HEK293 (cell line): ENCODE measurements at regions not wholly inside any gene's neighbourhood (a gene's known extent, or its start where the extent isn't known, plus 50 kb on each side); places are given as distances from the start of the nearest gene placed in this dataset.

Source experiments
- CTCF ChIA-PET: fragments of 350-600 bp; formaldehyde crosslinking; extraction: SDS; loops from one replicate; lab custom pipeline; 2021; ENCODE audit warnings: antibody characterized with exemption; lab: Yijun Ruan, JAX
- POLR2A ChIA-PET: fragments of 300-600 bp; formaldehyde crosslinking; extraction: SDS; loops from one replicate; lab custom pipeline; 2020; ENCODE audit warnings: antibody characterized with exemption, inconsistent platforms; lab: Yijun Ruan, JAX
- H3K27ac ChIP-seq: fragments of 200-500 bp; sonication (Bioruptor generic); 2 replicates; pipeline ENCODE4 v1.5.1; 2014; ENCODE audit warnings: low read depth, low read length, control low read depth, inconsistent platforms; ENCODE audit errors: extremely low read depth
- H3K36me3 ChIP-seq, 2 experiments: fragments of 200-500 bp in 1 of 2; sonication (Bioruptor generic) in 1 of 2; 1 replicate in 1 of 2; 2 replicates in 1 of 2; pipeline ENCODE4 v1.5.1; 2014 to 2017; ENCODE audit warnings: inconsistent platforms in 2 of 2, low read length in 2 of 2; ENCODE audit not compliant: control insufficient read depth in 2 of 2, insufficient read depth in 1 of 2
- H3K4me1 ChIP-seq: fragments of 200-500 bp; sonication (Bioruptor generic); 2 replicates; pipeline ENCODE4 v1.5.1; 2014; ENCODE audit warnings: mild to moderate bottlenecking, low read length, inconsistent platforms; ENCODE audit not compliant: control insufficient read depth, insufficient read depth
- H3K4me3 ChIP-seq: 2 replicates; pipeline ENCODE4 v1.5.1; 2011; ENCODE audit warnings: low read depth, mild to moderate bottlenecking, control low read depth, low read length, moderate library complexity
- H3K9me3 ChIP-seq: fragments of 200-500 bp; sonication (Bioruptor generic); 2 replicates; pipeline ENCODE4 v1.5.1; 2014; ENCODE audit warnings: low read depth, low read length, inconsistent platforms; ENCODE audit not compliant: control insufficient read depth, insufficient read depth
- GLIS1 ChIP-seq: fragments of 450-650 bp; formaldehyde crosslinking; IDR thresholded peaks from 2 replicates; pipeline ENCODE4 v1.5.1; 2016; ENCODE audit warnings: missing biosample characterization, missing genetic modification characterization
- KLF7 ChIP-seq: fragments of 450-650 bp; formaldehyde crosslinking; IDR thresholded peaks from 2 replicates; pipeline ENCODE4 v1.5.1; 2016; ENCODE audit warnings: missing biosample characterization, missing genetic modification characterization, borderline replicate concordance
- KLF8 ChIP-seq: fragments of 450-650 bp; formaldehyde crosslinking; IDR thresholded peaks from 2 replicates; pipeline ENCODE4 v1.5.1; 2016; ENCODE audit warnings: missing biosample characterization, missing genetic modification characterization
- MEIS1 ChIP-seq: sonication (generic); formaldehyde crosslinking; IDR thresholded peaks from 2 replicates; pipeline ENCODE4 v1.8.1; 2022; ENCODE audit warnings: missing genetic modification reagents, mild to moderate bottlenecking, borderline replicate concordance
- MZF1 ChIP-seq: fragments of 450-650 bp; formaldehyde crosslinking; IDR thresholded peaks from 2 replicates; pipeline ENCODE4 v1.5.1; 2017; ENCODE audit warnings: missing biosample characterization, missing genetic modification characterization, borderline replicate concordance
- TCF7L2 ChIP-seq: IDR thresholded peaks from 2 replicates; pipeline ENCODE4 v1.6.1; 2011; ENCODE audit warnings: low read depth, mild to moderate bottlenecking, inconsistent platforms, low read length, moderate library complexity, borderline replicate concordance
- ZBTB8A ChIP-seq: fragments of 450-650 bp; formaldehyde crosslinking; IDR thresholded peaks from 2 replicates; pipeline ENCODE4 v1.5.1; 2016; ENCODE audit warnings: missing biosample characterization, missing genetic modification characterization
- ZNF133 ChIP-seq: fragments of 450-650 bp; formaldehyde crosslinking; IDR thresholded peaks from 2 replicates; pipeline ENCODE4 v1.5.1; 2016; ENCODE audit warnings: missing biosample characterization, missing genetic modification characterization
- ZNF221 ChIP-seq: fragments of 450-650 bp; formaldehyde crosslinking; IDR thresholded peaks from 2 replicates; pipeline ENCODE4 v1.5.1; 2017; ENCODE audit warnings: missing biosample characterization, missing genetic modification characterization, borderline replicate concordance
- ZNF23 ChIP-seq: fragments of 450-650 bp; formaldehyde crosslinking; IDR thresholded peaks from 2 replicates; pipeline ENCODE4 v1.5.1; 2016; ENCODE audit warnings: missing biosample characterization, missing genetic modification characterization, borderline replicate concordance
- ZNF366 ChIP-seq: fragments of 450-650 bp; formaldehyde crosslinking; conservative IDR thresholded peaks from 2 replicates; pipeline ENCODE4 v1.5.1; 2016; ENCODE audit warnings: missing biosample characterization, missing genetic modification characterization
- ZNF37A ChIP-seq: fragments of 450-650 bp; IDR thresholded peaks from 2 replicates; pipeline ENCODE4 v1.5.1; 2018; ENCODE audit warnings: missing biosample characterization, missing genetic modification characterization
- ZNF48 ChIP-seq: fragments of 450-650 bp; formaldehyde crosslinking; IDR thresholded peaks from 2 replicates; pipeline ENCODE4 v1.5.1; 2016; ENCODE audit warnings: missing biosample characterization, missing genetic modification characterization
- ZNF530 ChIP-seq: fragments of 450-650 bp; formaldehyde crosslinking; IDR thresholded peaks from 2 replicates; pipeline ENCODE4 v1.5.1; 2016; ENCODE audit warnings: low read depth, missing biosample characterization, missing genetic modification characterization
- ZNF571 ChIP-seq: fragments of 450-650 bp; formaldehyde crosslinking; IDR thresholded peaks from 2 replicates; pipeline ENCODE4 v1.5.0; 2017; ENCODE audit warnings: missing biosample characterization, missing genetic modification characterization
- ZNF624 ChIP-seq: fragments of 450-650 bp; formaldehyde crosslinking; IDR thresholded peaks from 2 replicates; pipeline ENCODE4 v1.5.1; 2017; ENCODE audit warnings: missing biosample characterization, missing genetic modification characterization
- ZNF654 ChIP-seq: fragments of 450-650 bp; formaldehyde crosslinking; IDR thresholded peaks from 2 replicates; pipeline ENCODE4 v1.5.1; 2016; ENCODE audit warnings: low read depth, missing biosample characterization, missing genetic modification characterization
- ZNF664 ChIP-seq: fragments of 450-650 bp; formaldehyde crosslinking; IDR thresholded peaks from 2 replicates; pipeline ENCODE4 v1.5.1; 2016; ENCODE audit warnings: missing biosample characterization, missing genetic modification characterization
- ZSCAN16 ChIP-seq: fragments of 450-650 bp; formaldehyde crosslinking; IDR thresholded peaks from 2 replicates; pipeline ENCODE4 v1.5.1; 2016; ENCODE audit warnings: missing biosample characterization, missing genetic modification characterization
- TF ChIP-seq, protein P1 (sequence below): fragments of 450-650 bp; formaldehyde crosslinking; IDR thresholded peaks from 2 replicates; pipeline ENCODE4 v1.5.1; 2016; ENCODE audit warnings: missing biosample characterization, missing genetic modification characterization
- TF ChIP-seq, protein P2 (sequence below): fragments of 450-650 bp; formaldehyde crosslinking; IDR thresholded peaks from 2 replicates; pipeline ENCODE4 v1.5.1; 2016; ENCODE audit warnings: missing biosample characterization, missing genetic modification characterization
- TF ChIP-seq, protein P3 (sequence below): fragments of 450-650 bp; formaldehyde crosslinking; IDR thresholded peaks from 2 replicates; pipeline ENCODE4 v1.5.1; 2016; ENCODE audit warnings: missing biosample characterization, missing genetic modification characterization

DNA sequence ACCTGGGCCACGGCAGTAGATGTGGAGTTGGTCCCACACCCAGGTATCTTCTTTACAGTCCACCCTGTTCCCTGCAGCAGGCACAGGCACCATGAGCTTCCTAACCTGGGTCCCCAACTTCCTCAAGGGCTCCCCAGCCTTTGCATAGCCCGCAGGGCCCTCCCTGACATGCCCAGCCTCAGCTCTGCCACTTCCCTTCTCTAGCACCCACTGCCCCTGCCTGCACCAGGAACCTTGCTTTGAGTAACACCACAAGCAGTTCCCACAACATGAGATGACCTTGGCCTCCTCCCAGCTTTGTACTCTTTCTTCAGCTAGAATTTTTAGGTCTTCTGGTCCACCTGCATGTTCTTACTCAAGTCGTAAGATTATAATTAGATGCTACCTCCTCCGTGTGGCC lies 92.2 kb upstream of the ZPBP start:
- TF ChIP-seq ZNF37A (tag by site-specific recombination) (no peak), ZBTB8A (no peak), ZNF654 (tag by site-specific recombination) (no peak), KLF7 (tag by site-specific recombination) (no peak), ZNF664 (tag by site-specific recombination) (no peak), MEIS1 (no peak), ZSCAN16 (tag by site-specific recombination) (no peak), ZNF23 (tag by site-specific recombination) (no peak), GLIS1 (tag by site-specific recombination) (no peak), KLF8 (tag by site-specific recombination) (no peak)
- TF ChIP-seq, protein P1, sequence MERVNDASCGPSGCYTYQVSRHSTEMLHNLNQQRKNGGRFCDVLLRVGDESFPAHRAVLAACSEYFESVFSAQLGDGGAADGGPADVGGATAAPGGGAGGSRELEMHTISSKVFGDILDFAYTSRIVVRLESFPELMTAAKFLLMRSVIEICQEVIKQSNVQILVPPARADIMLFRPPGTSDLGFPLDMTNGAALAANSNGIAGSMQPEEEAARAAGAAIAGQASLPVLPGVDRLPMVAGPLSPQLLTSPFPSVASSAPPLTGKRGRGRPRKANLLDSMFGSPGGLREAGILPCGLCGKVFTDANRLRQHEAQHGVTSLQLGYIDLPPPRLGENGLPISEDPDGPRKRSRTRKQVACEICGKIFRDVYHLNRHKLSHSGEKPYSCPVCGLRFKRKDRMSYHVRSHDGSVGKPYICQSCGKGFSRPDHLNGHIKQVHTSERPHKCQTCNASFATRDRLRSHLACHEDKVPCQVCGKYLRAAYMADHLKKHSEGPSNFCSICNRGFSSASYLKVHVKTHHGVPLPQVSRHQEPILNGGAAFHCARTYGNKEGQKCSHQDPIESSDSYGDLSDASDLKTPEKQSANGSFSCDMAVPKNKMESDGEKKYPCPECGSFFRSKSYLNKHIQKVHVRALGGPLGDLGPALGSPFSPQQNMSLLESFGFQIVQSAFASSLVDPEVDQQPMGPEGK (tag by site-specific recombination): no peak
- TF ChIP-seq, protein P2, sequence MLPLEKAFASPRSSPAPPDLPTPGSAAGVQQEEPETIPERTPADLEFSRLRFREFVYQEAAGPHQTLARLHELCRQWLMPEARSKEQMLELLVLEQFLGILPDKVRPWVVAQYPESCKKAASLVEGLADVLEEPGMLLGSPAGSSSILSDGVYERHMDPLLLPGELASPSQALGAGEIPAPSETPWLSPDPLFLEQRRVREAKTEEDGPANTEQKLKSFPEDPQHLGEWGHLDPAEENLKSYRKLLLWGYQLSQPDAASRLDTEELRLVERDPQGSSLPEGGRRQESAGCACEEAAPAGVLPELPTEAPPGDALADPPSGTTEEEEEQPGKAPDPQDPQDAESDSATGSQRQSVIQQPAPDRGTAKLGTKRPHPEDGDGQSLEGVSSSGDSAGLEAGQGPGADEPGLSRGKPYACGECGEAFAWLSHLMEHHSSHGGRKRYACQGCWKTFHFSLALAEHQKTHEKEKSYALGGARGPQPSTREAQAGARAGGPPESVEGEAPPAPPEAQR (tag by site-specific recombination): no peak
- Histone ChIP-seq H3K4me1 (no peaks in the 10 kb centered on the region), H3K36me3 (no peaks in the 10 kb centered on the region), H3K4me3 (no peak overlapping the region), H3K9me3 (no peaks in the 10 kb centered on the region), H3K27ac (no peak overlapping the region)
- CTCF ChIA-PET: no interaction called here
- POLR2A ChIA-PET: no interaction called here

DNA sequence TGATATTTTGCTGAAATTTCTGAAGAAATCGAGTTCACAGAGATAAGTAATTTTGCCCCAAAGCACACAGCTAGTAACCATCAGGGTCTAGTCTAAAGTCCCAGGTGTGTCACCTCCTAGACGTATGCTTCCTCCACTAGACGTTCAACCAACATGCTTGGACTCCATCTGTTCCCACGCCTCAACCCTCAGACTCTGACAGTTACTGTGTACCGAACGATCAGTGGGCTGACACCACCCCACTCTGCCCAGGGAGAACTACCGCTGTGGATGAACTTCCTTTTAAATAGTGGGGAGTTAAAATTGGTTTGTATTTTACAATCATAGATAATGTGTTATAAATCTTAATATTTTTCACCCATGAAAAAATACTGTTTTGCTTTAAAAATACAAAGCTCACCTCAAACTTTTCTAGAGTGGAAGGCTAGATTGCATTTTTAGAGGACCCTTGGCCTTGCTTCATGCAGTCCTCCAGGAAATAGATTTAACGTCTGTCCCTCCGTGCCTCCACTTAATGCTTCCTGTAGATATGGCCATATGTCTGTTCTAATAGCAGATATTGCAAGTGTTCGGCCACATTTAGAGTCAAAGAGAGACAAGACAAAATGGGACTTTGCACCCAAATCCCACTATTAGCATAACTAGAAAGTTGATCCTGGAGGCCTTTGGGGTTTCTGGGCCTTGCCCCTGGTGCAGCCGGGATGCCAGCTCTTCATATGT lies 91.4 kb upstream of the ZPBP start:
- H3K27ac ChIP-seq: no peak overlapping the region
- no peaks in the 10 kb centered on the region for H3K9me3 ChIP-seq
- H3K36me3 ChIP-seq: no peaks in the 10 kb centered on the region
- no peak for TF ChIP-seq ZNF571
- TF ChIP-seq ZNF221: no peak
- TF ChIP-seq TCF7L2: no peak
- TF ChIP-seq, protein P3, sequence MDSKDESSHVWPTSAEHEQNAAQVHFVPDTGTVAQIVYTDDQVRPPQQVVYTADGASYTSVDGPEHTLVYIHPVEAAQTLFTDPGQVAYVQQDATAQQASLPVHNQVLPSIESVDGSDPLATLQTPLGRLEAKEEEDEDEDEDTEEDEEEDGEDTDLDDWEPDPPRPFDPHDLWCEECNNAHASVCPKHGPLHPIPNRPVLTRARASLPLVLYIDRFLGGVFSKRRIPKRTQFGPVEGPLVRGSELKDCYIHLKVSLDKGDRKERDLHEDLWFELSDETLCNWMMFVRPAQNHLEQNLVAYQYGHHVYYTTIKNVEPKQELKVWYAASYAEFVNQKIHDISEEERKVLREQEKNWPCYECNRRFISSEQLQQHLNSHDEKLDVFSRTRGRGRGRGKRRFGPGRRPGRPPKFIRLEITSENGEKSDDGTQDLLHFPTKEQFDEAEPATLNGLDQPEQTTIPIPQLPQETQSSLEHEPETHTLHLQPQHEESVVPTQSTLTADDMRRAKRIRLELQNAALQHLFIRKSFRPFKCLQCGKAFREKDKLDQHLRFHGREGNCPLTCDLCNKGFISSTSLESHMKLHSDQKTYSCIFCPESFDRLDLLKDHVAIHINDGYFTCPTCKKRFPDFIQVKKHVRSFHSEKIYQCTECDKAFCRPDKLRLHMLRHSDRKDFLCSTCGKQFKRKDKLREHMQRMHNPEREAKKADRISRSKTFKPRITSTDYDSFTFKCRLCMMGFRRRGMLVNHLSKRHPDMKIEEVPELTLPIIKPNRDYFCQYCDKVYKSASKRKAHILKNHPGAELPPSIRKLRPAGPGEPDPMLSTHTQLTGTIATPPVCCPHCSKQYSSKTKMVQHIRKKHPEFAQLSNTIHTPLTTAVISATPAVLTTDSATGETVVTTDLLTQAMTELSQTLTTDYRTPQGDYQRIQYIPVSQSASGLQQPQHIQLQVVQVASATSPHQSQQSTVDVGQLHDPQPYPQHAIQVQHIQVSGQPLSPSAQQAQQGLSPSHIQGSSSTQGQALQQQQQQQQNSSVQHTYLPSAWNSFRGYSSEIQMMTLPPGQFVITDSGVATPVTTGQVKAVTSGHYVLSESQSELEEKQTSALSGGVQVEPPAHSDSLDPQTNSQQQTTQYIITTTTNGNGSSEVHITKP (tag by site-specific recombination): no peak
- TF ChIP-seq ZNF366: no peak
- no peak for TF ChIP-seq ZNF48 (tag by site-specific recombination)
- TF ChIP-seq ZNF133 (tag by site-specific recombination): no peak
- no peak for TF ChIP-seq ZNF530
- TF ChIP-seq MZF1: no peak
- TF ChIP-seq ZNF624 (tag by site-specific recombination): no peak
- no peaks in the 10 kb centered on the region for H3K4me1 ChIP-seq
- no peak overlapping the region for H3K4me3 ChIP-seq
- POLR2A ChIA-PET: no interaction called here
- CTCF ChIA-PET: no interaction called here
